Neuron (in vitro differentiated cells): ENCODE measurements at regions not wholly inside any gene's neighbourhood (a gene's known extent, or its start where the extent isn't known, plus 50 kb on each side); places are given as distances from the start of the nearest gene placed in this dataset.
A peak's percentile ranks its signal among the peaks of the same experiment; 100 is the strongest.

ENCODE experiments used
- H2AFZ ChIP-seq: one replicate; pipeline ENCODE4 v1.6.1; 2013; ENCODE audit warnings: low read depth, mild to moderate bottlenecking, inconsistent platforms, low read length, moderate library complexity
- H3K27me3 ChIP-seq: one replicate; pipeline ENCODE4 v1.6.1; 2013; ENCODE audit warnings: low read length; ENCODE audit not compliant: insufficient read depth
- H3K36me3 ChIP-seq: one replicate; pipeline ENCODE4 v1.6.1; 2013; ENCODE audit warnings: low read length; ENCODE audit not compliant: insufficient read depth
- H3K4me1 ChIP-seq: one replicate; pipeline ENCODE4 v1.6.1; 2013; ENCODE audit warnings: low read length; ENCODE audit not compliant: insufficient read depth
- H3K4me3 ChIP-seq: 2 replicates; pipeline ENCODE4 v1.5.1; 2013; ENCODE audit warnings: mild to moderate bottlenecking, low read length, moderate library complexity
- H3K9me3 ChIP-seq: one replicate; pipeline ENCODE4 v1.6.1; 2013; ENCODE audit warnings: low read length

DNA sequence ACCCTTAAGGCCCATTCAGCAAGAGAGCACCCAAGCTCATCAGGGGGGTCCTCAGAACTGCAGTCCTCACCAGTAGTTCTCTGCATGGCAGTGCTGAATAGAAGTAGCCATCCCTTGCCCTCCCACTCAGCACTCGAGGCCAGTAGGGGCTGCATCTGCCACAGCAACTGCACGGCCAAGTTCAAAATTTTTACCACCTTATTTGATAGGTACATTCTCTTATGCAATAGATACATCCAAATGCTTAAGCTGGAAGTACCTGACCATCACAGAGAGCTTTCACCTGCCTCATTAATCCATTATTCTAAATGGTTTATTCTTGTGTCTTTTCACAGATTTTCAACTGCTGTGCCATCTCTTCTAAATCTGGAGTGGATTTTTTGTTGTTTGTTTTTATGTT, 1307.4 kb downstream of the SLITRK5 start:
- Histone ChIP-seq H3K9me3 (no peaks in the 10 kb centered on the region), H3K36me3 (no peaks in the 10 kb centered on the region), H2AFZ (no peak overlapping the region), H3K4me1 (no peaks in the 10 kb centered on the region), H3K4me3 (no peak overlapping the region), H3K27me3 (no peaks in the 10 kb centered on the region)

DNA sequence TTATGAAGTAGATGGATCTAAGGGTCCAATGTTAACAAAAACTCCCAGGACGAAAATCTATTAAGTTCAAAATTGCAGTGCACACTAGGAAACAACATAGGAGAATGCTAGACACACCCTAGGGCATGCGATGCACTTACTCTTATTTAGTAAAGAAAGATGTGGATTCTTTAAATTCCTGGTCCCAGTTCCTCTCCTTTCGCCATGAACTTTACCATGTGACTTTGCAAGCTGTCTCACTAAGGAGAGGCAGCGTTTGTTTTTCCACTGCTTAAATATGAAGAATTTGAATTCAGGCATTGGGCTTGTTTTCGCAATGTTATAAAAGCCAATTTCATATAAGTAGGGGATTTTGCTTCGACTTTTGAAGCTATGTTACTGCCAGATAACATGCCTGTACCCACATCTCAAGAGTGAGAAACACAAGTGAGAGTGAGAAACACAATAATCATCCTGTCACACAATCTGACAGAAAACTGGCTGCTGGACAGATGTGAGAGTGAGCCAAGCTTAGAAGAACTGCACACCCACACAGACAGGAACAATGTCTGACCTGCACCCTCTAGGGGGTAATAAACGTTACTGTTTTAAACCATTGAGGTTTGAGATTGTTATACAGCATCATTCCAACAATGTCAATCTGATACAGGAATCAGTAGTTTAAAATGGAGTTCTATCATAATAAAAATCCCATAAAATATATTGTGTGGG, 1308.4 kb downstream of the SLITRK5 start:
- Histone ChIP-seq H2AFZ (no peak overlapping the region), H3K4me3 (no peak overlapping the region), H3K9me3 (no peaks in the 10 kb centered on the region), H3K36me3 (no peaks in the 10 kb centered on the region), H3K4me1 (no peaks in the 10 kb centered on the region), H3K27me3 (no peaks in the 10 kb centered on the region)

DNA sequence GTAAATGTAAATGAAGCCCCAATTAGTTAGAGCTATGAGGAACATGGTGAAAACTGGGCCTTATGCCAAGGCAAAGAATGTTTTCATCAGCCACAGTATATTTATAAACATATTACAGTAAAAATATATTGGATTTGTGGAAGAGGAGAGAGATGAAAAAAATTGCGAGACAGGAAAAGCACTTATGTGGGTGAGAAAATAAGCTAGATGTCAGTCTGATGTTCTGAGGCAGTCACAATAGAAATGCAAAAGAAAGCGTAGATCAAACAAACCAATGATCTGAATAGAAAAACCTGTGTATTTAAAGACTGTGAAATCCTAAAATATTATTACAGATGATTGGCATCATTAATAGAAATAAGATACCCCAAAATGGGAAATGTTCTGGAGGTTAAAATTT, 1332.5 kb downstream of the SLITRK5 start:
- Histone ChIP-seq H3K9me3 (no peaks in the 10 kb centered on the region), H3K27me3 (no peaks in the 10 kb centered on the region), H2AFZ (no peak overlapping the region), H3K4me3 (no peak overlapping the region), H3K36me3 (no peaks in the 10 kb centered on the region), H3K4me1 (no peaks in the 10 kb centered on the region)

DNA sequence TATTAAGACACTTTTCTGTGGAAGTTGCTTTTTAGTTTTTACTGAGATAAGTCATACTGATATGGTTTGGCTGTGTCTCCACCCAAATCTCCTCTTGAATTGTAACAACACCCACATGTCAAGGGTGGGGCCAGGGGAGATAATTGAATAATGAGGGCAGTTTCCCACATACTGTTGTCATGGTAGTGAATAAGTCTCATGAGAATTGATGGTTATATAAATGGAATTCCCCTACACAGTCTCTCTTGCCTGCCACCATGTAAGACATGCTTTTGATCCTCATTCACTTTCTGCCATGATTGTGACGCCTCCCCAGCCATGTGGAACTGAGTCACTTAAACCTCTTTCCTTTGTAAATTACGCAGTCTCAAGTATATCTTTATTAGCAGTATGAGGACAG, 1340.4 kb downstream of the SLITRK5 start:
- Histone ChIP-seq H3K4me3 (no peak overlapping the region), H3K9me3 (no peaks in the 10 kb centered on the region), H3K36me3 (no peaks in the 10 kb centered on the region), H3K4me1 (no peaks in the 10 kb centered on the region), H3K27me3 (no peaks in the 10 kb centered on the region), H2AFZ (no peak overlapping the region)

DNA sequence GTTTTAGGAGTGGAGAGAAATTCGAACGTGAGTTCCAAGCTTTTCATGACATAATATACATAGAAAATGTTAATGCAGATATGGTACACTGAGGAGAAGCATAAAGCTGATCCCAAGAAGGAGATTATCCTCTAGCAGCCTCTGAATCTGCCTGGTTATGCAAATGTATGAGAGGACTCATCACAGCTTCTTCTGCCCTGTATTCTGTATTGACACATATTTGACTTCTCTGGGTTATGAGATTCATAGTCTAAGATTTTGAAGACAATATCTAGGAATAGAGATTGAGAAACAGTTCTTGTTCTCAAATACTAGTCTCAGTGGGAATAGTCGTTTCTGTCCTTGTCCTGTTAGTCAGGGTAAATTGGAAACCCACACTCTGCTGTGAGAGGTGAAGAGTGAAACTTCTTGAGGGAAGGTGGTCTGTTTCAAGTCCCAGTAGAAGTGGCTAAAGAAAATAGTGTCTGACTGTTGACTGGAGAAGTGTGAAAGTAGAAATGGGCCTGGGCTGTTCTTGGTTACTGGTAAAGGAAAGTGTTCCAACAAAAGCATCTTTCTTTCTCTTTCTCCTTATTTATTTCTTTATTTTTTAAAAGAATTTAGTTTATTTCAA, 1356.6 kb downstream of the SLITRK5 start:
- Histone ChIP-seq H3K27me3 (no peaks in the 10 kb centered on the region), H3K9me3 (no peaks in the 10 kb centered on the region), H3K4me3 (no peak overlapping the region), H3K36me3 (no peaks in the 10 kb centered on the region), H2AFZ (no peak overlapping the region), H3K4me1 (no peaks in the 10 kb centered on the region)

DNA sequence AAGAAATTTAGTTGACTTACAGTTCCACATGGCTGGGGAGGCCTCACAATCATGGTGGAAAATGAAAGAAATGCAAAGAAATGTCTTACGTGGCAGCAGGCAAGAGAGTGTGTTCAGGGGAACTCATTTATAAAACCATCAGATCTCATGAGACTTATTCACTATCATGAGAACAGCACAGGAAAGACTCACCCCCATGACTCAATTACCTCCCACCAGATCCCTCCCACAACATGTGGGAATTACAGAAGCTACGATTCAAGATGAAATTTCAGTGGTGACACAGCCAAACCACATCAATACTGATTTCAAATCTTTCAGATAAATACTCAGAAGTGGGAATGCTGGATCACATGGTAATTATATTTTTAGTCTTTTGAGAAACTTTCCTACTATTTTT, 1357.9 kb downstream of the SLITRK5 start:
- Histone ChIP-seq H3K36me3 (no peaks in the 10 kb centered on the region), H3K27me3 (no peaks in the 10 kb centered on the region), H3K4me1 (no peaks in the 10 kb centered on the region), H2AFZ (no peak overlapping the region), H3K4me3 (no peak overlapping the region), H3K9me3 (no peaks in the 10 kb centered on the region)

DNA sequence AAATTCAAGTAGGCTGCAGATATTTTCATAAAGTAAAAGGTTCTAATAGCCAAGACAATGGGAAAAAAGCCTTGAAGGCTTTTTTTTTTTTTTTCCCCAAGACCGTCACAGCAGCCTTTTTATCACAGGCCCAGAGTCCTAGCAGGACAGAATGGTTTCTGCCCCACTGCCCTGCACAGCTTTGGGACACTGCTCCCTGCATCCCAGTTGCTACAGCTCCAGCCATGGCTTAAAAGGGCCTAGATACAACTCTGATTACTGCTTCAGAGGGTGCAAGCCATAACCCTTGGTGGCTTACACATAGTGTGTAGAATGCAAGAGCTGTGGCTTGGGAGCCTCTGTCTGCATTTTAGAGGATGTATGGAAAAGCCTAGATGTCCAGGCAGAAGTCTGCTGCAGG, 1362.8 kb downstream of the SLITRK5 start:
- no peaks in the 10 kb centered on the region for H3K36me3 ChIP-seq
- no peak overlapping the region for H2AFZ ChIP-seq
- no peaks in the 10 kb centered on the region for H3K27me3 ChIP-seq
- no peaks in the 10 kb centered on the region for H3K4me1 ChIP-seq
- no peak overlapping the region for H3K4me3 ChIP-seq
- H3K9me3 ChIP-seq = peaks cover 2% of the 10 kb centered on the region

DNA sequence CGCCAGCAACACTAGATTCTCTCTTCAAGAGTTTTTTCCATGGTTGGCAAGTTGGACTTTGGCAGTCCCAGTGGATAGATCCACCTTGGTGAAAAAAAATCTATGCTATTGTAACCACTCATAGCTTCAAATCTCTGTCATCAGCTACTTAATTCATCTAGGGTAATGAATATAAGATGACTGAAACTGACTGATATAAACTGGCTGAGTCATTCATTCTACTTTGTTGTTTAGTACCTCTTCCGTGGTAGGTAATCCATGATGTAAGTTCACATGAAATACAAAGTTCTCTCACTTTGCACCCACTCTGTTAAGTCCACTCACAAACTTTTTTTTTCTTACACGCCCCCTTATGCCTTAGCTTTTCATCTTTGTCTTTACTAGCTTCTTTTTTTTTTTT, 1381.5 kb downstream of the SLITRK5 start:
- Histone ChIP-seq H3K4me3 (no peak overlapping the region), H3K4me1 (no peaks in the 10 kb centered on the region), H3K36me3 (no peaks in the 10 kb centered on the region), H3K27me3 (no peaks in the 10 kb centered on the region), H2AFZ (no peak overlapping the region), H3K9me3 (peaks cover 2% of the 10 kb centered on the region)

DNA sequence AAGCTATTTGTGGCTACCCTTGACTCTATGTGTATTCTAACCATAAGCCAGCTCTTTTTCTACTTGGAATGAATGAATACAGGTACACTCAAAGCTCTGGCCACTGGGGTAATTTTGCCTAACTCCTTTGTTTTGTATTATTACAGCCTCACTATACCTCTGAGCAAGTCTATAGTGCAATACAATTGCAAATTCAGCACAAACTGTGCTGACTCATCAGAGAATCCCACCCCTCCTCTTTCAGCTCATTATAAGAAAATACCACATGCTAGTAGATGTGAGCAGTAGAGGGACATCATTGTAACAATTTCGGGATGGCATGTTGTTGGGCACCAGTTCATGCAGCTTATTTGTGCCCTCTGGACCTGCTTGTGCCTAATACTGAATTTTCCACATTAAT, 1382.2 kb downstream of the SLITRK5 start:
- Histone ChIP-seq H3K27me3 (no peaks in the 10 kb centered on the region), H2AFZ (no peak overlapping the region), H3K9me3 (peaks cover 2% of the 10 kb centered on the region), H3K36me3 (no peaks in the 10 kb centered on the region), H3K4me3 (no peak overlapping the region), H3K4me1 (no peaks in the 10 kb centered on the region)

DNA sequence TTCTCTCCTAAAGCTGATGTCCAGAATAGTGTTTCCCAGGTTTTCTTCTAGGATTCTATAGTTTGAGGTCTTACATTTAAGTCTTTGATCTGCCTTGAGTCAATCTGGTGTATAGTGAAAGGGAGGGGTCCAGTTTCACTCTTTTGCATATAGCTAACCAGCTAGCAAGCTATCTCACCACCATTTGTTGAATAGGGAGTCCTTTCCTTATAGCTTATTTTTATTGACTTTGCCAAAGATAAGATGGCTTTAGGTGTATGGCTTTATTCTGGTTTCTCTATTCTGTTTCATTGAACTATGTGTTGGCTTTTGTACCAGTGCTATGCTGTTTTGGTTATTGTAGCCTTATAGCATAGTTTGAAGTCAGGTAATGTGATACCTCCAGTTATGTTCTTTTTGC, 1386.1 kb downstream of the SLITRK5 start:
- Histone ChIP-seq H3K9me3 (peaks cover 2% of the 10 kb centered on the region), H3K27me3 (no peaks in the 10 kb centered on the region), H3K4me3 (no peak overlapping the region), H2AFZ (no peak overlapping the region), H3K36me3 (no peaks in the 10 kb centered on the region), H3K4me1 (no peaks in the 10 kb centered on the region)

DNA sequence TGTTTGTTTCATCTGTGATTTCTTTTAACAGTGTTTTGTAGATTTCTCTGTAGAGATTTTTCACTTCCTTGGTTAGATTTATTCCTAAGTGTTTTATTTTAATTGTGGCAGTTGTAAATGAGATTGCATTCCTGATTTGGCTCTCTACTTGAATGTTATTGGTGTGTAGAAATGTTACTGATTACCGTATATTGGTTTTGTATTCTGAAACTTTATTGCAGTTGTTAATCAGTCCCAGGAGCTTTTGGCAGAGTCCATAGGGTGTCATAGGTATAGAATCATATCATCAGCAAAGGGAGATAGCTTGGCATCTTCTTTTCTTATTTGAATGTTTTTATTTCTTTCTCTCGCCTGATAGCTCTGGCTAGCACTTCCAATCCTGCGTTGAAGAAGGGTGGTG, 1386.7 kb downstream of the SLITRK5 start:
- Histone ChIP-seq H3K9me3 (peaks cover 2% of the 10 kb centered on the region), H2AFZ (no peak overlapping the region), H3K4me3 (no peak overlapping the region), H3K4me1 (no peaks in the 10 kb centered on the region), H3K27me3 (no peaks in the 10 kb centered on the region), H3K36me3 (no peaks in the 10 kb centered on the region)

DNA sequence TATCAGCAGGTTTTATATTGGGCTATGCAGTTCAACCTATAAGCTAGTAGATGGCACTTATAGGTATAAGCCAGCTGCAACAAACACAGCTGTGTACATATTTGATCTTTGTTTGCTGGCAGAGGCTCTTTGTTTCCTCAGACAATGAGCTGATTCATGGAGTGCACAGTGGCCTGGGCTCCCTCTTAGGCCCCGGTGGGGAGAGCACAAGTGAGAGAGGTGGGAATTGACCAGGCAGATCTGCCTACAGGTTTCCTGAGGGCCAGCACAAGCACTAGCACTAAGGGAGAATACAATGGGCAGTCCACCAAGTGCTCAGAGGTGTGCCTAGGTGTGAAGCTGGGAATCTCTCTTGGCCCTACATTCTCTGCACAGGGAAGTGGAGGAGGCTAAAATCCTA, 1390.7 kb downstream of the SLITRK5 start:
- Histone ChIP-seq H3K27me3 (no peaks in the 10 kb centered on the region), H3K9me3 (no peaks in the 10 kb centered on the region), H2AFZ (no peak overlapping the region), H3K4me1 (no peaks in the 10 kb centered on the region), H3K4me3 (no peak overlapping the region), H3K36me3 (no peaks in the 10 kb centered on the region)

DNA sequence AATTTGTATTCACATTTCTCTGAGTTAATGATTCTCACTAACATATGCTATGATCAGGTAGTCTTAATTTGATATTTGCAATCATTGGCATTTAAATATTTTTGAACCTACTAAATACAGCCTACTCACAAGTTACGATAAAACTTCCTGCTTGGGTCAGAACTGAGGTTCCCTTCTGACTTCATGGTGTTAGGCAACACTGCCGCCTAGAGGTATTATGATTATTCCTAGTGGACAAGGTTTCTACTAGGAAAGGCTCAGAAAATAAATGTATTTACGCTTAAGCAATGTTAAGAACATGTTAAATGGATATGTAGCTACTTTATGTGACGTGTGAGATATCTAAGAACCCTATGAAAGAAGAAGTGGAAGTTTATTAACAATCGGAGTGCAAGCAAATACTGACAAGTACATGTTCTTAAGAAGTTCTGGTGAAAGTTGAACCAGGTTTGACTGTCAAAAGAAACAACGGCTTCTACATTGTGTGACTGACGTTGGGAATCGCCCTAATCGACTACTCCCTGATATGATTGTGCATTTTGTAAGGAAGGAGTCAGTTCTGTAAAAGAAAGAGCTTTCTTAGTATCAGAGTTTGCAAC, 1395.8 kb downstream of the SLITRK5 start:
- H3K9me3 ChIP-seq = no peaks in the 10 kb centered on the region
- H3K4me1 ChIP-seq = no peaks in the 10 kb centered on the region
- no peaks in the 10 kb centered on the region for H3K27me3 ChIP-seq
- H3K4me3 ChIP-seq = no peak overlapping the region
- peak overlapping the region; percentile 21 for H2AFZ ChIP-seq
- no peaks in the 10 kb centered on the region for H3K36me3 ChIP-seq
